ENCODE measurements at regions not wholly inside any gene's neighbourhood (a gene's known extent, or its start where the extent isn't known, plus 50 kb on each side); places are given as distances from the start of the nearest gene placed in this dataset.

- H3K4me2 ChIP-seq, result no peak overlapping the region
- no peak overlapping the region for H3K27ac ChIP-seq
- ATAC-seq (no peak), DNase-seq (ENCODE audit: low read depth in 1 of 2, low spot score in 1 of 2) (no peak), FAIRE-seq (no peak)
- TF ChIP-seq TP53 (CRISPR knock-in tag; IDR thresholded peaks at IDR 0.05), result no peak
- TF ChIP-seq CBX8 (IDR thresholded peaks at IDR 0.05), result no peak
- no peak for TF ChIP-seq CHD2 (IDR thresholded peaks at IDR 0.05; ENCODE audit: low read length, partially characterized antibody)
- TF ChIP-seq, protein P1, sequence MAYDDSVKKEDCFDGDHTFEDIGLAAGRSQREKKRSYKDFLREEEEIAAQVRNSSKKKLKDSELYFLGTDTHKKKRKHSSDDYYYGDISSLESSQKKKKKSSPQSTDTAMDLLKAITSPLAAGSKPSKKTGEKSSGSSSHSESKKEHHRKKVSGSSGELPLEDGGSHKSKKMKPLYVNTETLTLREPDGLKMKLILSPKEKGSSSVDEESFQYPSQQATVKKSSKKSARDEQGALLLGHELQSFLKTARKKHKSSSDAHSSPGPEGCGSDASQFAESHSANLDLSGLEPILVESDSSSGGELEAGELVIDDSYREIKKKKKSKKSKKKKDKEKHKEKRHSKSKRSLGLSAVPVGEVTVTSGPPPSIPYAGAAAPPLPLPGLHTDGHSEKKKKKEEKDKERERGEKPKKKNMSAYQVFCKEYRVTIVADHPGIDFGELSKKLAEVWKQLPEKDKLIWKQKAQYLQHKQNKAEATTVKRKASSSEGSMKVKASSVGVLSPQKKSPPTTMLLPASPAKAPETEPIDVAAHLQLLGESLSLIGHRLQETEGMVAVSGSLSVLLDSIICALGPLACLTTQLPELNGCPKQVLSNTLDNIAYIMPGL (CRISPR knock-in tag; IDR thresholded peaks at IDR 0.05; ENCODE audit: borderline replicate concordance), result no peak
- ChIA-PET CTCF (interaction anchor here (0.7 to 1.5 kb wide), 2 partner anchors 14 to 49 kb away, joined by 3 read pairs; no protein-coding TSS in a partner anchor), POLR2A (no interaction called here)
- WGBS (ENCODE audit: missing lambda C conversion rate), result 21% methylated on average over 4 of the region's 4 CpGs
- no peaks in the 10 kb centered on the region for H3K4me1 ChIP-seq
- no peak overlapping the region for H3K4me3 ChIP-seq
- no peaks in the 10 kb centered on the region for H3K9me3 ChIP-seq
Observed at GRCh38 chr4:26135331-26135730, 185.5 kb upstream of the RBPJ start.

- ATAC-seq, result no peak
- H3K27ac ChIP-seq, result no peak overlapping the region
- no peak for FAIRE-seq
- DNase-seq (ENCODE audit: low read depth in 1 of 2, low spot score in 1 of 2), result no peak
- H3K4me3 ChIP-seq, result no peak overlapping the region
- ChIA-PET POLR2A (no interaction called here), CTCF (no interaction called here)
- 75% methylated on average over 2 of the region's 2 CpGs for WGBS (ENCODE audit: missing lambda C conversion rate)
- no peaks in the 10 kb centered on the region for H3K4me1 ChIP-seq
- H3K4me2 ChIP-seq, result no peak overlapping the region
- H3K9me3 ChIP-seq, result no peaks in the 10 kb centered on the region
- TF ChIP-seq ESRRA (IDR thresholded peaks at IDR 0.05; ENCODE audit: borderline replicate concordance, low read length), result no peak
- TF ChIP-seq TFCP2L1 (CRISPR knock-in tag; IDR thresholded peaks at IDR 0.05), result no peak
- no peak for TF ChIP-seq PHF8 (IDR thresholded peaks at IDR 0.05; ENCODE audit: borderline replicate concordance, low read depth)
- TF ChIP-seq CHD2 (IDR thresholded peaks at IDR 0.05; ENCODE audit: low read length, partially characterized antibody), result no peak
- no peak for TF ChIP-seq FOSB (CRISPR knock-in tag; IDR thresholded peaks at IDR 0.05)
- TF ChIP-seq ATOH8 (CRISPR knock-in tag; IDR thresholded peaks at IDR 0.05; ENCODE audit: low read depth), result no peak
- no peak for TF ChIP-seq CHD4 (IDR thresholded peaks at IDR 0.05; ENCODE audit: borderline replicate concordance)
- TF ChIP-seq EHF (CRISPR knock-in tag; IDR thresholded peaks at IDR 0.05), result no peak
- no peak for TF ChIP-seq RAD21 (conservative IDR thresholded peaks at IDR 0.05 in 1 of 2, IDR thresholded peaks at IDR 0.05 in 1 of 2)
- no peak for TF ChIP-seq TP53 (CRISPR knock-in tag; IDR thresholded peaks at IDR 0.05)
- no peak for TF ChIP-seq POLR2A (IDR thresholded peaks at IDR 0.05; ENCODE audit: low read length)
- TF ChIP-seq, protein P2, sequence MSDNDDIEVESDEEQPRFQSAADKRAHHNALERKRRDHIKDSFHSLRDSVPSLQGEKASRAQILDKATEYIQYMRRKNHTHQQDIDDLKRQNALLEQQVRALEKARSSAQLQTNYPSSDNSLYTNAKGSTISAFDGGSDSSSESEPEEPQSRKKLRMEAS (IDR thresholded peaks at IDR 0.05), result no peak
- TF ChIP-seq CTCF (IDR thresholded peaks at IDR 0.05), result no peak
- no peak for TF ChIP-seq RFX5 (IDR thresholded peaks at IDR 0.05)
- no peak for TF ChIP-seq ZFP36 (IDR thresholded peaks at IDR 0.05; ENCODE audit: borderline replicate concordance, partially characterized antibody)
- TF ChIP-seq FOSL2 (IDR thresholded peaks at IDR 0.05), result no peak
- no peak for TF ChIP-seq FOSL2 (CRISPR knock-in tag; IDR thresholded peaks at IDR 0.05)
- no peak for TF ChIP-seq CEBPB (IDR thresholded peaks at IDR 0.05)
- TF ChIP-seq, protein P3, sequence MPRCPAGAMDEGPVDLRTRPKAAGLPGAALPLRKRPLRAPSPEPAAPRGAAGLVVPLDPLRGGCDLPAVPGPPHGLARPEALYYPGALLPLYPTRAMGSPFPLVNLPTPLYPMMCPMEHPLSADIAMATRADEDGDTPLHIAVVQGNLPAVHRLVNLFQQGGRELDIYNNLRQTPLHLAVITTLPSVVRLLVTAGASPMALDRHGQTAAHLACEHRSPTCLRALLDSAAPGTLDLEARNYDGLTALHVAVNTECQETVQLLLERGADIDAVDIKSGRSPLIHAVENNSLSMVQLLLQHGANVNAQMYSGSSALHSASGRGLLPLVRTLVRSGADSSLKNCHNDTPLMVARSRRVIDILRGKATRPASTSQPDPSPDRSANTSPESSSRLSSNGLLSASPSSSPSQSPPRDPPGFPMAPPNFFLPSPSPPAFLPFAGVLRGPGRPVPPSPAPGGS (IDR thresholded peaks at IDR 0.05), result no peak
- no peak for TF ChIP-seq ZSCAN20 (CRISPR knock-in tag; IDR thresholded peaks at IDR 0.05)
- TF ChIP-seq HOXB13 (CRISPR knock-in tag; IDR thresholded peaks at IDR 0.05; ENCODE audit: low read depth), result no peak
Observed at GRCh38 chr4:26136615-26137014, 184.2 kb upstream of the RBPJ start.
